ENCODE measurements at regions not wholly inside any gene's neighbourhood (a gene's known extent, or its start where the extent isn't known, plus 50 kb on each side); places are given as distances from the start of the nearest gene placed in this dataset.

DNA sequence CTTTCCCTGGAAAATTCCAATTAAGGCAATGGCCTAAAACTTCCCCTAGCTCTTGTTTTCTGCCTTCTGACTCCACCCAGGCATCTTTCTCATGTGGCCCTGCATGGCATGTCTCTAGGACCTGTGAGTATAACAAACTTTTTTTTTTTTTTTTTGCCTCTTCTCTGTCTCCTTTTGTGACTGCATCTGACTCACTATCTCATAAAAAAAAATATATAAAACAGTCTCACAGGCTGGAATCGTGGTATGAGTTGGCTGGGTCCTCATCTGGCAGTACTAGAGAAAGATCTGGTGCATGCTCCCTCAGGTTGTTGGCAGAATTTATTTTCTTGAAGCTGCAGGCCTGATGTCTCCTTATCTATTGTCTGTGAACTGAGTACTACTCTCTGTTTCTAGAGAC, 313.9 kb downstream of the TECRL start:
- TF ChIP-seq, protein P1, sequence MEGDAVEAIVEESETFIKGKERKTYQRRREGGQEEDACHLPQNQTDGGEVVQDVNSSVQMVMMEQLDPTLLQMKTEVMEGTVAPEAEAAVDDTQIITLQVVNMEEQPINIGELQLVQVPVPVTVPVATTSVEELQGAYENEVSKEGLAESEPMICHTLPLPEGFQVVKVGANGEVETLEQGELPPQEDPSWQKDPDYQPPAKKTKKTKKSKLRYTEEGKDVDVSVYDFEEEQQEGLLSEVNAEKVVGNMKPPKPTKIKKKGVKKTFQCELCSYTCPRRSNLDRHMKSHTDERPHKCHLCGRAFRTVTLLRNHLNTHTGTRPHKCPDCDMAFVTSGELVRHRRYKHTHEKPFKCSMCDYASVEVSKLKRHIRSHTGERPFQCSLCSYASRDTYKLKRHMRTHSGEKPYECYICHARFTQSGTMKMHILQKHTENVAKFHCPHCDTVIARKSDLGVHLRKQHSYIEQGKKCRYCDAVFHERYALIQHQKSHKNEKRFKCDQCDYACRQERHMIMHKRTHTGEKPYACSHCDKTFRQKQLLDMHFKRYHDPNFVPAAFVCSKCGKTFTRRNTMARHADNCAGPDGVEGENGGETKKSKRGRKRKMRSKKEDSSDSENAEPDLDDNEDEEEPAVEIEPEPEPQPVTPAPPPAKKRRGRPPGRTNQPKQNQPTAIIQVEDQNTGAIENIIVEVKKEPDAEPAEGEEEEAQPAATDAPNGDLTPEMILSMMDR (IDR thresholded peaks at IDR 0.05), result no peak
- TF ChIP-seq POLR2AphosphoS5 (IDR thresholded peaks at IDR 0.05) (no peak), POLR2A (IDR thresholded peaks at IDR 0.05) (no peak), EP300 (IDR thresholded peaks at IDR 0.05) (no peak)
